NCI-H187 treated with DMSO at 0.1 percent for 48 hours (cell line): ENCODE measurements at regions not wholly inside any gene's neighbourhood (a gene's known extent, or its start where the extent isn't known, plus 50 kb on each side); places are given as distances from the start of the nearest gene placed in this dataset.

Source experiments
- DNase-seq: peaks from one replicate; lab custom pipeline; 2025; lab: John Stamatoyannopoulos, UW

GRCh38 chrX:30414144-30414543 is 105.0 kb upstream of the NR0B1 start:
- DNase-seq: peak; percentile 95

GRCh38 chrX:30402366-30402765 is 93.2 kb upstream of the NR0B1 start:
- no peak for DNase-seq

- DNase-seq: no peak
These were observed 79.1 kb upstream of the NR0B1 start for GRCh38 chrX:30388325-30388724.

- DNase-seq: no peak
These were observed 64.8 kb upstream of the NR0B1 start for GRCh38 chrX:30373951-30374350.

GRCh38 chrX:30373479-30373878 is 64.3 kb upstream of the NR0B1 start:
- no peak for DNase-seq

GRCh38 chrX:30364229-30364628 is 55.0 kb upstream of the NR0B1 start:
- peak; percentile 67 for DNase-seq
